ENCODE measurements at regions not wholly inside any gene's neighbourhood (a gene's known extent, or its start where the extent isn't known, plus 50 kb on each side); places are given as distances from the start of the nearest gene placed in this dataset.

- Histone ChIP-seq H3K79me2 (no peaks in the 10 kb centered on the region), H3K9me3 (ENCODE audit: low read depth) (no peaks in the 10 kb centered on the region), H3K4me2 (peak overlapping the region; percentile 69), H3K27ac (peak overlapping the region; percentile 79), H3K4me1 (ENCODE audit: insufficient read depth) (peaks cover 58% of the 10 kb centered on the region), H3K36me3 (replicated peaks; ENCODE audit: insufficient read depth, low read depth) (no peaks in the 10 kb centered on the region), H3K4me3 (no peak overlapping the region), H3K9me2 (replicated peaks; ENCODE audit: insufficient read depth) (no peaks in the 10 kb centered on the region), H2AFZ (no peak overlapping the region), H4K20me1 (ENCODE audit: insufficient read depth, poor library complexity, severe bottlenecking) (no peaks in the 10 kb centered on the region), H3K27me3 (no peaks in the 10 kb centered on the region)
- WGBS (ENCODE audit: low lambda C conversion rate, missing lambda C conversion rate) = 0% methylated on average over 3 of the region's 3 CpGs
- DNase-seq (ENCODE audit: low spot score) = peak; percentile 54
- TF ChIP-seq EZH2 (IDR thresholded peaks at IDR 0.05; ENCODE audit: borderline replicate concordance) = no peak
- TF ChIP-seq EZH2phosphoT487 (IDR thresholded peaks at IDR 0.05; ENCODE audit: low read depth, severe bottlenecking, unreplicated experiment) = no peak
These were observed 321.7 kb downstream of the DLEU7 start for GRCh38 chr13:50521831-50522149.

- Histone ChIP-seq H3K27me3 (no peaks in the 10 kb centered on the region), H3K4me3 (no peak overlapping the region), H4K20me1 (ENCODE audit: insufficient read depth, poor library complexity, severe bottlenecking) (no peaks in the 10 kb centered on the region), H3K4me2 (peak overlapping the region; percentile 69), H3K36me3 (replicated peaks; ENCODE audit: insufficient read depth, low read depth) (no peaks in the 10 kb centered on the region), H2AFZ (no peak overlapping the region), H3K9me2 (replicated peaks; ENCODE audit: insufficient read depth) (no peaks in the 10 kb centered on the region), H3K4me1 (ENCODE audit: insufficient read depth) (peaks cover 56% of the 10 kb centered on the region), H3K27ac (peak overlapping the region; percentile 79), H3K9me3 (ENCODE audit: low read depth) (no peaks in the 10 kb centered on the region), H3K79me2 (no peaks in the 10 kb centered on the region)
- TF ChIP-seq CTCF (IDR thresholded peaks at IDR 0.05; ENCODE audit: poor library complexity) = no peak
- TF ChIP-seq EZH2phosphoT487 (IDR thresholded peaks at IDR 0.05; ENCODE audit: low read depth, severe bottlenecking, unreplicated experiment) = no peak
- TF ChIP-seq EZH2 (IDR thresholded peaks at IDR 0.05; ENCODE audit: borderline replicate concordance) = no peak
- no peak for DNase-seq (ENCODE audit: low spot score)
- 74% methylated on average over 3 of the region's 3 CpGs for WGBS (ENCODE audit: low lambda C conversion rate, missing lambda C conversion rate)
These were observed 321.0 kb downstream of the DLEU7 start for GRCh38 chr13:50522506-50522905.

GRCh38 chr13:50523307-50523706 is 320.2 kb downstream of the DLEU7 start:
- no peak for TF ChIP-seq EZH2 (IDR thresholded peaks at IDR 0.05; ENCODE audit: borderline replicate concordance)
- TF ChIP-seq EZH2phosphoT487 (IDR thresholded peaks at IDR 0.05; ENCODE audit: low read depth, severe bottlenecking, unreplicated experiment) = no peak
- TF ChIP-seq CTCF (IDR thresholded peaks at IDR 0.05; ENCODE audit: poor library complexity) = no peak
- peaks cover 49% of the 10 kb centered on the region for H3K4me1 ChIP-seq (ENCODE audit: insufficient read depth)
- no peaks in the 10 kb centered on the region for H3K27me3 ChIP-seq
- H3K9me2 ChIP-seq (replicated peaks; ENCODE audit: insufficient read depth) = no peaks in the 10 kb centered on the region
- no peak for DNase-seq (ENCODE audit: low spot score)
- no peaks in the 10 kb centered on the region for H3K36me3 ChIP-seq (replicated peaks; ENCODE audit: insufficient read depth, low read depth)
- H4K20me1 ChIP-seq (ENCODE audit: insufficient read depth, poor library complexity, severe bottlenecking) = no peaks in the 10 kb centered on the region
- no peak overlapping the region for H3K4me3 ChIP-seq
- no peak overlapping the region for H3K4me2 ChIP-seq
- H3K9me3 ChIP-seq (ENCODE audit: low read depth) = no peaks in the 10 kb centered on the region
- H3K27ac ChIP-seq = peak overlapping the region; percentile 79
- no peaks in the 10 kb centered on the region for H3K79me2 ChIP-seq
- no peak overlapping the region for H2AFZ ChIP-seq
- 73% methylated on average over 3 of the region's 3 CpGs for WGBS (ENCODE audit: low lambda C conversion rate, missing lambda C conversion rate)

GRCh38 chr13:50524560-50524959 is 318.9 kb downstream of the DLEU7 start:
- no peaks in the 10 kb centered on the region for H3K9me2 ChIP-seq (replicated peaks; ENCODE audit: insufficient read depth)
- no peak overlapping the region for H3K4me3 ChIP-seq
- H3K79me2 ChIP-seq = no peaks in the 10 kb centered on the region
- no peak overlapping the region for H3K27ac ChIP-seq
- H4K20me1 ChIP-seq (ENCODE audit: insufficient read depth, poor library complexity, severe bottlenecking) = no peaks in the 10 kb centered on the region
- no peak for TF ChIP-seq EZH2phosphoT487 (IDR thresholded peaks at IDR 0.05; ENCODE audit: low read depth, severe bottlenecking, unreplicated experiment)
- no peak for TF ChIP-seq EZH2 (IDR thresholded peaks at IDR 0.05; ENCODE audit: borderline replicate concordance)
- TF ChIP-seq CTCF (IDR thresholded peaks at IDR 0.05; ENCODE audit: poor library complexity) = no peak
- no peak overlapping the region for H3K4me2 ChIP-seq
- H3K9me3 ChIP-seq (ENCODE audit: low read depth) = no peaks in the 10 kb centered on the region
- no peak overlapping the region for H2AFZ ChIP-seq
- peaks cover 47% of the 10 kb centered on the region for H3K4me1 ChIP-seq (ENCODE audit: insufficient read depth)
- WGBS (ENCODE audit: low lambda C conversion rate, missing lambda C conversion rate) = 95% methylated on average over 4 of the region's 4 CpGs
- no peaks in the 10 kb centered on the region for H3K36me3 ChIP-seq (replicated peaks; ENCODE audit: insufficient read depth, low read depth)
- no peak for DNase-seq (ENCODE audit: low spot score)
- no peaks in the 10 kb centered on the region for H3K27me3 ChIP-seq

Measured in hepatocyte (in vitro differentiated cells).